OCI-LY1 (cell line): ENCODE measurements at regions not wholly inside any gene's neighbourhood (a gene's known extent, or its start where the extent isn't known, plus 50 kb on each side); places are given as distances from the start of the nearest gene placed in this dataset.

Source experiments
- H2AFZ ChIP-seq: fragments of 200-600 bp; sonication (generic), shearing (Covaris generic); 2 replicates; pipeline ENCODE4 v1.6.0; 2014; ENCODE audit warnings: antibody characterized with exemption, mild to moderate bottlenecking, low read length
- H3F3A ChIP-seq: fragments of 200-600 bp; sonication (generic), shearing (Covaris generic); 2 replicates; pipeline ENCODE4 v1.6.0; 2014; ENCODE audit warnings: mild to moderate bottlenecking, antibody characterized with exemption, low read length, moderate library complexity; ENCODE audit not compliant: insufficient read depth
- H3K27ac ChIP-seq: fragments of 200-600 bp; sonication (generic); 2 replicates; pipeline ENCODE4 v1.5.1; 2014; ENCODE audit warnings: low read length, mixed run types, mild to moderate bottlenecking, low read depth; ENCODE audit not compliant: poor library complexity, severe bottlenecking
- H3K27me3 ChIP-seq: fragments of 200-600 bp; sonication (generic); 2 replicates; pipeline ENCODE4 v1.6.0; 2014; ENCODE audit warnings: antibody characterized with exemption, mild to moderate bottlenecking, low read length, moderate library complexity; ENCODE audit not compliant: insufficient read depth
- H3K36me3 ChIP-seq: fragments of 200-600 bp; sonication (generic); 2 replicates; pipeline ENCODE4 v1.6.1; 2014; ENCODE audit warnings: mild to moderate bottlenecking, antibody characterized with exemption, low read length, moderate library complexity, mixed read lengths; ENCODE audit not compliant: insufficient read depth
- H3K4me1 ChIP-seq: fragments of 200-600 bp; sonication (generic); 2 replicates; pipeline ENCODE4 v1.5.1; 2014; ENCODE audit warnings: mild to moderate bottlenecking, low read length, moderate library complexity; ENCODE audit not compliant: insufficient read depth, severe bottlenecking
- H3K4me2 ChIP-seq: fragments of 200-600 bp; sonication (generic), shearing (Covaris generic); 2 replicates; pipeline ENCODE4 v1.6.1; 2014; ENCODE audit warnings: low read length
- H3K4me3 ChIP-seq: fragments of 200-600 bp; sonication (generic); 2 replicates; pipeline ENCODE4 v1.5.1; 2014; ENCODE audit warnings: low read length, low read depth, mild to moderate bottlenecking, mixed read lengths; ENCODE audit not compliant: poor library complexity, severe bottlenecking
- H3K79me2 ChIP-seq: fragments of 200-600 bp; shearing (Covaris generic); 2 replicates; pipeline ENCODE4 v1.6.1; 2016; ENCODE audit warnings: mixed run types, low read length, mixed read lengths; ENCODE audit not compliant: insufficient read depth
- H3K9ac ChIP-seq: fragments of 200-600 bp; sonication (generic), shearing (Covaris generic); 2 replicates; pipeline ENCODE4 v1.6.1; 2014; ENCODE audit warnings: mild to moderate bottlenecking, low read length, mixed read lengths
- H3K9me2 ChIP-seq: fragments of 200-600 bp; sonication (generic), shearing (Covaris generic); 2 replicates; pipeline ENCODE4 v1.6.1; 2014; ENCODE audit warnings: low read depth, mild to moderate bottlenecking, low read length, mixed read lengths
- H3K9me3 ChIP-seq: fragments of 200-600 bp; shearing (Covaris generic); 2 replicates; pipeline ENCODE4 v1.6.1; 2014; ENCODE audit warnings: low read length, mixed read lengths
- H4K20me1 ChIP-seq: fragments of 200-600 bp; sonication (generic), shearing (Covaris generic); 2 replicates; pipeline ENCODE4 v1.6.0; 2016; ENCODE audit warnings: mild to moderate bottlenecking, low read length; ENCODE audit not compliant: insufficient read depth
- EZH2 ChIP-seq: fragments of 200-600 bp; sonication (generic), shearing (Covaris generic); IDR thresholded peaks from 2 replicates; pipeline ENCODE4 v1.8.0; 2017; ENCODE audit warnings: borderline replicate concordance, mixed run types, mild to moderate bottlenecking, antibody characterized with exemption, low read length, moderate library complexity, mixed read lengths
- TF ChIP-seq, protein P1 (sequence below): fragments of 200-600 bp; sonication (generic), shearing (Covaris generic); IDR thresholded peaks from 2 replicates; pipeline ENCODE4 v1.5.1; 2017; ENCODE audit warnings: mild to moderate bottlenecking, antibody characterized with exemption, low read length, moderate library complexity, mixed read lengths

DNA sequence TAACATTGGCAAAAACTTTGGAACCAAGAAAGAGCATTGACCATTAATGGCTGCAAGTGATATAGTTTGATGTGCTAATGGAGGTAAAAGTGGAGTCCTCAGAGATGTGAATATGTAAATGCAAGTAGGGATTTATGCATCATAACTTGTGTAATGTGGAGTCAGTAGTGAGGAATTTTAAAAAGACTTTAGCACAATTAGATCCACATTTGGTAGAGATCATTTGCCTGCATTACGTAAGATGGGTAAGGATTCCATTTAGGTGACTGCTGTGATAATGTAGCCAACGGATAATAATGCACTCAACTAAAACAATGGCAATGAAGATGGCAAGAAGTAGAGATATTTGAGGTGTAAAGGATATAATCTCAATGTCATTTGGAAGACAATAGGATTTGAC, 1128.4 kb downstream of the ADGRL3 start:
- Histone ChIP-seq H3K4me3 (no peak overlapping the region), H3K9ac (no peak overlapping the region)

DNA sequence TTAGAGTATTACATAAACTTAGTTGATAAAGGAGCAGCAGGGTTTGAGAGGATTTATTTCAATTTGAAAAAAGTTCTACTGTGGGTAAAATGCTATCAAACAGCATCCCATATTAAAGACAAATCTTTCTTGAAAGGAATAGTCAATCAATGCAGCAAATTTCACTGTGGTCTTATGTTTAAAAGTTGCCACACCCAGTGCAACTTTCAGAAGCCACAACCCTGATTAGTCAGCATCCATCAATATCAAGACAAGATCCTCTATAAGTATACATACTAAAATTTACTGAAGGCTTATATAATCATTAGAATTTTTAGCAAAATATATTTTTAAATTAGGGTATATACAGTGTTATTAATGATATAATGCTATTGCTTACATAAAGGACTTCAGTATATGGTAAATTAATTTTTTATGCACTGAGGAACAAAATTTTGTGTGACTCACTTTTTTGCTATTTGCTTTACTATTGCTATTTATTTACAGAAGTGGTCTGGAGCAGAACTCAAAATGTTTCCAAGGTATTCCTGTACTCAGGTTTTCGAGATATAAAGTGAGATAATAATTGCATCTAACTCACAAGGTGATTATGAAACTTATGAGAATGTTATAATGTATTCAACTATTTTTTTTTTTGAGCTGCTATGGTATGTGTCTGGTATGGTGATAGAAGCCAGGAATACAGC, 1127.6 kb downstream of the ADGRL3 start:
- H3K36me3 ChIP-seq, result no peaks in the 10 kb centered on the region
- H3K79me2 ChIP-seq, result no peaks in the 10 kb centered on the region
- H3K4me1 ChIP-seq, result no peaks in the 10 kb centered on the region
- TF ChIP-seq, protein P1, sequence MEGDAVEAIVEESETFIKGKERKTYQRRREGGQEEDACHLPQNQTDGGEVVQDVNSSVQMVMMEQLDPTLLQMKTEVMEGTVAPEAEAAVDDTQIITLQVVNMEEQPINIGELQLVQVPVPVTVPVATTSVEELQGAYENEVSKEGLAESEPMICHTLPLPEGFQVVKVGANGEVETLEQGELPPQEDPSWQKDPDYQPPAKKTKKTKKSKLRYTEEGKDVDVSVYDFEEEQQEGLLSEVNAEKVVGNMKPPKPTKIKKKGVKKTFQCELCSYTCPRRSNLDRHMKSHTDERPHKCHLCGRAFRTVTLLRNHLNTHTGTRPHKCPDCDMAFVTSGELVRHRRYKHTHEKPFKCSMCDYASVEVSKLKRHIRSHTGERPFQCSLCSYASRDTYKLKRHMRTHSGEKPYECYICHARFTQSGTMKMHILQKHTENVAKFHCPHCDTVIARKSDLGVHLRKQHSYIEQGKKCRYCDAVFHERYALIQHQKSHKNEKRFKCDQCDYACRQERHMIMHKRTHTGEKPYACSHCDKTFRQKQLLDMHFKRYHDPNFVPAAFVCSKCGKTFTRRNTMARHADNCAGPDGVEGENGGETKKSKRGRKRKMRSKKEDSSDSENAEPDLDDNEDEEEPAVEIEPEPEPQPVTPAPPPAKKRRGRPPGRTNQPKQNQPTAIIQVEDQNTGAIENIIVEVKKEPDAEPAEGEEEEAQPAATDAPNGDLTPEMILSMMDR, result no peak
- no peak for TF ChIP-seq EZH2
- no peaks in the 10 kb centered on the region for H4K20me1 ChIP-seq
- H3K9me3 ChIP-seq, result no peaks in the 10 kb centered on the region
- H3K9ac ChIP-seq, result no peak overlapping the region
- no peak overlapping the region for H3K4me2 ChIP-seq
- no peak overlapping the region for H2AFZ ChIP-seq
- no peaks in the 10 kb centered on the region for H3F3A ChIP-seq
- H3K4me3 ChIP-seq, result no peak overlapping the region
- no peaks in the 10 kb centered on the region for H3K27me3 ChIP-seq
- H3K27ac ChIP-seq, result no peak overlapping the region
- H3K9me2 ChIP-seq, result no peaks in the 10 kb centered on the region

More for the DNA sequence above, 1128.4 kb downstream of the ADGRL3 start:
- Histone ChIP-seq H3K36me3 (no peaks in the 10 kb centered on the region), H3K4me1 (no peaks in the 10 kb centered on the region), H2AFZ (no peak overlapping the region), H3F3A (no peaks in the 10 kb centered on the region), H3K4me2 (no peak overlapping the region), H4K20me1 (no peaks in the 10 kb centered on the region), H3K9me3 (no peaks in the 10 kb centered on the region), H3K79me2 (no peaks in the 10 kb centered on the region), H3K27me3 (no peaks in the 10 kb centered on the region), H3K27ac (no peak overlapping the region), H3K9me2 (no peaks in the 10 kb centered on the region)
- no peak for TF ChIP-seq EZH2
- TF ChIP-seq, protein P1, result no peak

DNA sequence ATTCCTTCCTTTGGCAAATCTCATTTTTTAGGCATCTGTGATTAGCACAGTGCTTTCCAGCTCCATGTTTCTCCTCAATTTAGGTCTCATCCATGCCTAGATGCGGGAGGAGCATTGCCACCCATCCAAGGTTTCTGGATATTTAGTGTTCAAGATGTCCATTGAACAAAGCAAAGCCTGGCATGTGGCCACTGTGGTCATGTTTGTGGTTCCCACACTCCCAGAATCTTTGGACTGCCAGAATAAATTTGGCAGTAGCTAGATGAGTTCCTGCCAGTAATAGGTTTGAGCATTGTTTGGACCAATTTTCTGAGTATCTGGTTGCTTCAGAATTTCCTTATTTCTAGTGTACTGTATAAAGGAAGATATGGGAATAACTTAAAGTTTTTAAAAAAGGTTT, 1124.1 kb downstream of the ADGRL3 start:
- Histone ChIP-seq H3K4me2 (no peak overlapping the region), H3K4me3 (no peak overlapping the region), H3K9me3 (no peaks in the 10 kb centered on the region), H2AFZ (no peak overlapping the region), H3K36me3 (no peaks in the 10 kb centered on the region), H3K9ac (no peak overlapping the region), H3F3A (no peaks in the 10 kb centered on the region), H3K79me2 (no peaks in the 10 kb centered on the region), H3K9me2 (no peaks in the 10 kb centered on the region), H3K27me3 (no peaks in the 10 kb centered on the region), H4K20me1 (no peaks in the 10 kb centered on the region), H3K27ac (no peak overlapping the region), H3K4me1 (no peaks in the 10 kb centered on the region)
- no peak for TF ChIP-seq EZH2
- TF ChIP-seq, protein P1, result no peak
